HL-60 (cell line): ENCODE measurements at regions not wholly inside any gene's neighbourhood (a gene's known extent, or its start where the extent isn't known, plus 50 kb on each side); places are given as distances from the start of the nearest gene placed in this dataset.

Experiments used
- DNase-seq, 2 experiments: peaks; one replicate each; pipeline ENCODE4 v3.0.0-alpha.2; 2010 to 2020; ENCODE audit warnings: low read depth in 1 of 2, low spot score in 1 of 2
- H3K27ac ChIP-seq: fragments of 250-450 bp; sonication (Bioruptor Pico); replicated peaks from 2 replicates; pipeline ENCODE4 v1.5.1; 2020; ENCODE audit warnings: mild to moderate bottlenecking, moderate library complexity
- H3K27me3 ChIP-seq: fragments of 250-450 bp; sonication (Bioruptor Pico); 2 replicates; pipeline ENCODE4 v1.5.1; 2021; ENCODE audit warnings: mild to moderate bottlenecking, moderate library complexity; ENCODE audit not compliant: insufficient read depth, poor library complexity, severe bottlenecking
- H3K4me3 ChIP-seq: replicated peaks from 2 replicates; pipeline ENCODE4 v1.5.1; 2011; ENCODE audit warnings: mild to moderate bottlenecking, control low read depth, low read length; ENCODE audit not compliant: insufficient read depth
- CTCF ChIP-seq: IDR thresholded peaks from one replicate; pipeline ENCODE4 v1.5.1; 2011; ENCODE audit warnings: low read length, control low read depth, inconsistent platforms; ENCODE audit not compliant: insufficient read depth
- GABPA ChIP-seq: IDR thresholded peaks from 2 replicates; pipeline ENCODE4 v1.6.1; 2012; ENCODE audit warnings: low read depth
- POLR2AphosphoS5 ChIP-seq: IDR thresholded peaks from 2 replicates; pipeline ENCODE4 v1.6.1; 2012; ENCODE audit warnings: low read depth
- REST ChIP-seq: IDR thresholded peaks from 2 replicates; pipeline ENCODE4 v1.6.1; 2012; ENCODE audit warnings: low read depth; ENCODE audit not compliant: insufficient replicate concordance
- SPI1 ChIP-seq: IDR thresholded peaks from 2 replicates; pipeline ENCODE4 v1.6.1; 2012; ENCODE audit warnings: low read depth, mild to moderate bottlenecking, borderline replicate concordance

GRCh38 chr1:216843409-216843808 lies 120.2 kb upstream of the ESRRG start:
- Histone ChIP-seq H3K27me3 (no peaks in the 10 kb centered on the region), H3K4me3 (no peak overlapping the region), H3K27ac (no peak overlapping the region)
- TF ChIP-seq POLR2AphosphoS5 (no peak), REST (no peak)
- no peak for DNase-seq

GRCh38 chr1:216841165-216841564 lies 117.9 kb upstream of the ESRRG start:
- Histone ChIP-seq H3K27me3 (no peaks in the 10 kb centered on the region), H3K4me3 (no peak overlapping the region), H3K27ac (no peak overlapping the region)
- DNase-seq, result no peak
- TF ChIP-seq GABPA, result no peak
- no peak for TF ChIP-seq CTCF

GRCh38 chr1:216836316-216836715 lies 113.1 kb upstream of the ESRRG start:
- DNase-seq, result no peak
- TF ChIP-seq POLR2AphosphoS5 (no peak), GABPA (no peak), CTCF (no peak), REST (no peak), SPI1 (no peak)
- H3K27me3 ChIP-seq, result no peaks in the 10 kb centered on the region
- H3K4me3 ChIP-seq, result no peak overlapping the region
- no peak overlapping the region for H3K27ac ChIP-seq

- no peaks in the 10 kb centered on the region for H3K27me3 ChIP-seq
- no peak for DNase-seq
- no peak for TF ChIP-seq POLR2AphosphoS5
- no peak for TF ChIP-seq CTCF
- TF ChIP-seq SPI1, result no peak
- no peak for TF ChIP-seq REST
- no peak for TF ChIP-seq GABPA
- no peak overlapping the region for H3K4me3 ChIP-seq
- no peak overlapping the region for H3K27ac ChIP-seq
Measured at GRCh38 chr1:216833509-216833908, 110.3 kb upstream of the ESRRG start.
